NCI-H2029 treated with DMSO at 0.1 percent for 48 hours (cell line): ENCODE measurements at regions not wholly inside any gene's neighbourhood (a gene's known extent, or its start where the extent isn't known, plus 50 kb on each side); places are given as distances from the start of the nearest gene placed in this dataset.
"Not testable (repeated sequence)": the region's sequence is repeated elsewhere in the genome, so short reads cannot be mapped to it uniquely, and the experiment has no call there.

Source experiments
- DNase-seq: peaks from one replicate; lab custom pipeline; 2025; lab: John Stamatoyannopoulos, UW

- DNase-seq = no peak
Measured at GRCh38 chr6:137399881-137400443, 94.2 kb downstream of the OLIG3 start.

DNA sequence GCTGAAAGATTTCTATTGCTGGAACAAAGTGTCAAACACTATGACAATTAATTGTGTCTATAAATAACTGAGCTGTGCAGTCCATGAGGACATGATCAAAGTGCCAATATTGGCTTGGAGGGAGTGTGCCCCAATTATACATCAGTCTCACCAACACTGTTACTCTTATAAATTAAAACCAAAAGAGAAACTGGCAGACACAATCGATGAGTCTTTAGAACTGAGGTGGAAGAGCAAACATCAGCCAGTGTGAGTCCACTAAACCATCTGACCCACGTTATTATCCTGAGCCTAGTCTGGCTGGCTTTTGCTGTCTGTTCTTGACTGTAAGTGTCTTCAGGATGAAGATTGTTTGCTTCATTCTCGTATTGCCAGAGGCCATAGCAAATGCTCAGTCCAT, 98.9 kb downstream of the OLIG3 start:
- no peak for DNase-seq

DNA sequence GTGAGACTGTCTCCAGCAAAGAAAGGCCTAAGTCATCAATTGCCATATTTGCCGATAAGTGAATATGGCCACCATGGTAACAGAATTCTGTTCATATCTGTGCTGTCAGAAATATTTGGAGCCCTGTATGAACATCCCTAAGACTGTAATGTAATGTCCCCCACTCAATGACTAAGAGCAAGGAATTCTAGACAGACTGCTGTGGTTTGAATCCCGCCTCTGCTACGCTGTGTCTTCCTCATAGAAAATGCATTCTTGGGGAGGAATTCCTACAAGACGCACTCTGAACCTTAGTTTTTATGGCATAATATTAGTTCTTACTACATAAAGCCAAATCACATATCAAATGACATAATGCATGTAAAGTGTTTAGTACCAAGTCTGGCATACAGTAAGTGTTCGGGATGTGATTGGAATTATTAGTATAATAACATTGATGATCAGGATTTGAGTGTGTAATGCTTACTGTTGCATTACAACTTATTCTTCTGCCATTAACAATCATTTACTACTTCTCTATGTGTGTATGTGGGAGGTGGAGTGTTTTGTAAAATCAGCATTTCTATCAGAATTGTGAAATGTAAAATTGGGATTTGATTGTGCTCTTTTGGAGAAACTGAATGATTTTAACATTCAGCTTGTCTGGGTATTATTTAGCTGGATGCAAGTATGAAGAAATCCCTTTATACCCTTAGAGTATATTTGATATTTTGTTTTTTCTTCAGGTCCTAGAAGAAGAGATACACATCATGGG, 103.0 kb downstream of the OLIG3 start:
- no peak for DNase-seq

- DNase-seq = no peak
Measured at GRCh38 chr6:137390334-137390733, 103.9 kb downstream of the OLIG3 start.

DNA sequence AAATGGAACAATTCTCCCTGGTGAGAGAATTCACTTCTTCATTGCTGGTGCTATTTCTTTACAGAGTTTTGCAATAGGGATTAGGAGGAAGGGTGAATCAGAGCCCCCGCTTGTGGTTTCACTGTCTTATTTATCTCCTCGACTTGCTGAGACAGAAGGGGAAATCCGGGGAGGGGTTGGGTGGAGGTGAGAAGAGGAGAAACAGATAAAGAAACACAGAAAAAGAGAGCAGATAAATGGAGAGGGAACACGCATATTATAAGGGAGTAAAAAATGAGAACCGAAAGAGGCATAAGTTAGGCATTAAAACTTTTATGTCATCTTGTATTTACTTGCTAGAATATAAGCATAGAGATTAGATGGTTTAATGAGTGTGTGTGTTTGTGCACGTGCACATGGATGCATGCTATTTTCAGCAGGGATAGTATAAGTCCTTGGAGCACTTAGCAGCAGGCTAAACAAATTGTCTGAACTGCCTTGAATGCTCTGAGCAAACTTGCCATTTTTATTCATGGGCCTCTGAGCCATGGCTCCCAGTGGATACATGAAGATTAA, 105.0 kb downstream of the OLIG3 start:
- no peak for DNase-seq

DNA sequence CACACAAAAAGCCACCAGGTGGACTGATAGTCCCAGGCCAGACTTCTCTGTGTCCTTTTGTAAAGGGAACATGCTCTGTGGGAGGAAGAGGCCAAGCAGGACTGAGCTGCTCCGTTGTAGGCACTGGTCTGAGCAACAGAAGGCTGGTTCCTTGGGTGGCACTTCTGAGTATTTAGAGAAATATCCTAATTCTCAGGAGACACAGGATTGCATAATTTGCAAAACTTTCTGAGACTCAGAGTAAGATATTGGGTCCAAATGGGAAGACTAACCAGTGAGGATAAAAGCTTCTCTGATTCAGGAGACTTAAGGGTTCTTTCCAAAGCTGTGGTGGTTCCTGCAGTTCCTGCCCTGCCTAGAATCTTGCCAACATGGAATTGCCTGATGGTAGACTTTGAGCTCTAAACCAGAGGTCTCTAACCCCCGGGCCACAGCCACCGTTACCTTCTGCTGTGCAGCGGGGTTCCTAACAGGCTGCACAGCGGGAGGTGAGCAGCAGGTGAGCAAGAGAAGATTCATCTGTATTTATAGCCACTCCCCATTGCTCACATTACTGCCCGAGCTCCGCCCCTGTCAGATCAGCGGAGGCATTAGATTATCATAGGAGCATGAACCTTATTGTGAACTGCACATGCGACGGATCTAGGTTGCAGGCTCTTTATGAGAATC, 107.0 kb downstream of the OLIG3 start:
- DNase-seq = no peak

DNA sequence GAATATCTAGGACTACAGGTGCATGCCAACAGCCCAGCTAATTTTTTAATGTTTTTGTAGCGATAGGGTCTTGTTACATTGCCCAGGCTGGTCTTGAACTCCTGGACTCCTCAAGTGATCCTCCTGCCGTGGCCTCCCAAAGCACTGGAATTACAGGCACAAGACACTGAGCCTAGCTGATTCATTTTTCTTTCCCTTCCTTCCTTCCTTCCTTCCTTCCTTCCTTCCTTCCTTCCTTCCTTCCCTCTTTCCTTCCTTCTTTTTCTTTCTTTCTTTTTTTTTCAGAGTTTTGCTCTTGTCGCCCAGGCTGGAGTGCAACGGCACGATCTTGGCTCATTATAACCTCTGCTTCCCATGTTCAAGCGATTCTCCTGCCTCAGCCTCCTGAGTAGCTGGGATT, 110.9 kb downstream of the OLIG3 start:
- DNase-seq = not testable (repeated sequence)

GRCh38 chr6:137378090-137378369, 116.2 kb downstream of the OLIG3 start:
- no peak for DNase-seq

GRCh38 chr6:137373296-137373695, 120.9 kb downstream of the OLIG3 start:
- no peak for DNase-seq

DNA sequence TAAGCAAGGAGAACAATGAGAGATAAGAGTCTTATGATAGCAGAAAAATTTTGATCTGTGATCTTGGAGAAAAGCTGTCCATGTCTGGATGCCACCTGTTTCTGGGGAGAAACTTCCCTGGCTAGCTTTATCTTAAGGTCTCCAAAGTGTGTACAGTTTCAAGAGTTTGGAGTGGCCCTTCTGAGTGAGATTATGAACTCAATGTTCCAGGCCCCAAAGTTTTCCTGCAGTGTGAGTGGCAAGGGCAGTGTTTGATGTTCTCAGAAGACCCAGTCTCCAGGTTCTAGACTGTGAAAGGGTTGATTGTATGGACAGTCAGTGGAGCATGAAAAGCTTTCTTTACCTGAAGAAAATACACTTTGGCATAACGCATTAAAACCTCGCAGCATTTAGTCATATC, 121.7 kb downstream of the OLIG3 start:
- DNase-seq = no peak

GRCh38 chr6:137371634-137372016, 122.6 kb downstream of the OLIG3 start:
- no peak for DNase-seq

- DNase-seq = no peak
Measured at GRCh38 chr6:137370871-137371633, 123.1 kb downstream of the OLIG3 start.

DNA sequence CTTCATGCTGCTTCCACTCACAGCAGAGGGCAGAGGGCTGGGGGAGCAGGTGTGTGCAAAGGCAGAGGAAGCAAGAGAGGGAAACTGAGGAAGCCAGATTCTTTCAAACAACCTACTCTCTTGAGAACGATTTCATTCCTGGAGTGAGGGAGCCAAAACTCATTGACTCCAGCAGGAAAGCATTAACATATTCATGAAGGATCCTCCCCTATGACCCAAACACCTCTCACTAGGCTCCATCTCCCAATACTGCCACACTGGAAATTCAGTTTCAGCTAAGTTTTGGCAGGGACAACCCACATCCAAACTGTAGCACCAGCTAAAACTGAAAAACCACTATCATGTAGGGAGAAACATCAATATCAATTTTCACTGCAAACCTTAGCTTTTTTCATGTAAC, 125.1 kb downstream of the OLIG3 start:
- no peak for DNase-seq

DNA sequence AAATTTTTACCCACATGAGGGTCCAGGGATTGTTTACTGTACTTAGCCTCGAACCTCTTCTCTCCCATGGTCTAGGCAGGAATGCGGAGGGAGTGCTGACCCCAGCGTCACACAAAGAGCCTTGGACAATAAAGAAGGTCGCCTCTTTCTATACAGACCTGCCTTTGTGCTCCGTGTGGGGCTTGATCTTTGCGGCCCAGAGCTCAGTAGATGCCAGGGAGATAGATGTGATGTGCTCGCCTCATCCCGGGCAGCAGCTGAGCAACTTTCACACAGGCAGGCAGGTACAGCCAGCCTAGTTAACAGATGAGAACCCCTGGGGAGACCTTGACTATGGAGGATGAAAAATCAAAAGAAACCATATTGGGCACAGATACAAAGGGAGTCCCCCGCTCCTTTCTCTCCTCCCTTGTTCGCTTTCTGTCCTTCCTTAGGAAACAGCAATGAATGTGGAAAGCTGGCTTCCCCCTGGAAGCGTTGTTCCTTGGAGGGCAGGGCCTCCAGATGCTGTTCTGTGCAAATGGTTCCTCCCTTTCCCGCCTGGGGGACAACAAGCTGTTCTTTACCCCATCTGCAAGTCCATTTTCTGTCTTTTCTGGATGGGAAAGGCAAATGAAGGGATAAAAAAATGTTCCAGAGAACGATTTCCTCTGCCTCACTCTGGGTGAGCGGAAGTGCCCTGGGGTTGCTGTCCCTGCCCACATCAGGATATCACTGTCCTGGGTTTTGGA, 128.3 kb downstream of the OLIG3 start:
- no peak for DNase-seq

DNA sequence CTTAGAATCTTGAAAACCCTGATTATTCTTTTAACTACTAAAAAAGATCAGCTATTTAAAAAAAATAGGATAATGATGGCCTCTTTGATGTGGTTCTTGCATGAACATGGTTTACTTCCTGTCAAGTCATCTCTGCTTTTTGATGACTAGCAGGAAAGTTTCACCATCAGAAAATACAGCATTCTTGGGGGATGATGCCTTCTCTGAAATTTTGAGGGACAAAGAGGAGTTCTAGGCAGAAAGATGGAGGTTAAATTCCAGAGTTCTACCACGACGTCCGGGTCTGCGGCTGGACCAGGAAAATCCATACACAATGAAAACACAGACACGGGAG, 130.4 kb downstream of the OLIG3 start:
- DNase-seq = no peak

DNA sequence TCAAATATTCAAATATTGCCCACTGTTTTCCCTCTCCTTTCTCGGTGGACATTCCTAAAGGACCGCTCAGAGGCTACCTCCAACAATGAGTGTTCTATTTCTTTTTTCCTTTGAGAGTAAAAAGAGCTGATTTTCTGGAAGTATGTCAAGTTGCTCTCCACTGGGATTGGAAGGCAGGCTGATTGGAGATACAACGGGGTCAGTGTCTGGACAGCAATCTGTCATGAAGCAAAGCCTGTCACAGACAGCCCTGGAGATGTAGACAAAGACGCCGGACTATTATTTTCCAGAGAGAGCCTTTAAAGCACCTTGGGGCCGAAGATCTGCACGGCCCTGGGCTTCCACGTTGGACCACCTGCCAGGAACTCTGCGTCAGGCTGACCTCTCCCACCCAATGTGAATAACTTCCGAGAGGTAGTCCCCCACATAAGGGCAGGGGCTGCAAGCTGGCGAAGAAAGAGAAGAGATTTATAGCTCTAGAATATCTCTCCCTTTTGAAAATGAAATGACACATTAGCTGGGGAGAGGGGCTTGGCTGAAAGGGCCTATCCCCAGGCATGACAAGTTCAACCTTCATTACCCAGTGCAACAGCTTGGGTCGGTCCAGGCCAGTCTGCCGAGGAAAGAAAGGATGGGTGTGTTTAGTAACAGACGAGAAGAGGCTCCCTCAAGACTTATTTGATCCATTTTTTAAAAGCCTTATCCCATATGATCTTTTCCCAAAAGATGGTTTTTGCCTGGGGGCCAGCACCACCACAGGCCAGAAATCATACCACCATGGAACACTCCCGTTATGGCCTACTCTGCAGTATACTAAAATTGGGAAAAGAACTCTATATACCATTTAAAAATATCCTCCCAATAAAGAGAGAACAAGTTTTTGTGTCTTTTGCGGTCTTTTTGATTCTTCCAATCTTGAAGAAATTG, 131.1 kb downstream of the OLIG3 start:
- DNase-seq = no peak

GRCh38 chr6:137361701-137362100, 132.5 kb downstream of the OLIG3 start:
- DNase-seq = no peak

DNA sequence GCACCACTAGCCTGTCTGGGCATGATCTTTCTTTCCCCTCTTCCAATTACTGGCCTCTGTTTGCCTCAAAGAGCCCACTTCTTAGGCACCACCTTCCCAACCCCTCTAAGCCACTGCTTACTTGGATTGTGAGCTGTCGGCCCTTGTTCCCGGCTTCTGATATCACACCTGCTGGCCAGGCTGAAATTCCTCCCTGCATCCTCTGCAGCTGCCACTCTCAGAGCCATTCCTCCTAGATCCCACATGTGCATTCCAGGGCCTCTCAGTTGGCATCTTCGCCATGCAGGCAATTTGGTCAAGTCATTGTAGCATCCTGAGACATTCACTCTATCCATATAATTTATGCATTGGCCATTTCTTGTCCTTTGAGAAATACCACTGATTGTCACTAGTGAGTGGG, 135.9 kb downstream of the OLIG3 start:
- DNase-seq = no peak

- DNase-seq = no peak
Measured at GRCh38 chr6:137357948-137358266, 136.3 kb downstream of the OLIG3 start.

GRCh38 chr6:137357263-137357947, 136.8 kb downstream of the OLIG3 start:
- DNase-seq = no peak
